ENCODE measurements at regions not wholly inside any gene's neighbourhood (a gene's known extent, or its start where the extent isn't known, plus 50 kb on each side); places are given as distances from the start of the nearest gene placed in this dataset.

GRCh38 chr9:7439355-7439995, 360.1 kb downstream of the DMAC1 start:
- Histone ChIP-seq H3K4me2 (no peak overlapping the region), H3F3A (ENCODE audit: insufficient read depth, low read depth) (no peaks in the 10 kb centered on the region), H3K9me3 (ENCODE audit: insufficient read depth, low read depth) (no peaks in the 10 kb centered on the region), H3K4me1 (replicated peaks; ENCODE audit: insufficient read depth) (no peaks in the 10 kb centered on the region), H3K36me3 (ENCODE audit: low read depth) (no peaks in the 10 kb centered on the region), H3K79me2 (ENCODE audit: low read depth) (no peaks in the 10 kb centered on the region), H3K27me3 (ENCODE audit: insufficient read depth, low read depth) (no peaks in the 10 kb centered on the region), H3K9me2 (ENCODE audit: insufficient read depth) (no peaks in the 10 kb centered on the region), H2AFZ (no peak overlapping the region), H3K27ac (no peak overlapping the region), H3K4me3 (no peak overlapping the region), H4K20me1 (ENCODE audit: insufficient read depth) (no peaks in the 10 kb centered on the region)
- POLR2A ChIA-PET (ENCODE audit: unreplicated experiment): no interaction called here
- TF ChIP-seq EZH2 (IDR thresholded peaks at IDR 0.05; ENCODE audit: low read depth) (no peak), CTCF (conservative IDR thresholded peaks at IDR 0.05) (no peak)
- intact Hi-C loops (cut with micrococcal nuclease; ENCODE audit: unreplicated experiment): no loop called here
- DNase-seq: no peak
- BruUV-seq (replicated peaks): no TSS peak
- CTCF ChIA-PET: no interaction called here

GRCh38 chr9:7436754-7437153, 362.8 kb downstream of the DMAC1 start:
- intact Hi-C loops (cut with micrococcal nuclease; ENCODE audit: unreplicated experiment): no loop called here
- TF ChIP-seq EZH2 (IDR thresholded peaks at IDR 0.05; ENCODE audit: low read depth): no peak
- TF ChIP-seq CTCF (conservative IDR thresholded peaks at IDR 0.05): no peak
- no peaks in the 10 kb centered on the region for H4K20me1 ChIP-seq (ENCODE audit: insufficient read depth)
- no peaks in the 10 kb centered on the region for H3F3A ChIP-seq (ENCODE audit: insufficient read depth, low read depth)
- POLR2A ChIA-PET (ENCODE audit: unreplicated experiment): no interaction called here
- H2AFZ ChIP-seq: no peak overlapping the region
- no peaks in the 10 kb centered on the region for H3K79me2 ChIP-seq (ENCODE audit: low read depth)
- H3K4me1 ChIP-seq (replicated peaks; ENCODE audit: insufficient read depth): no peaks in the 10 kb centered on the region
- no peaks in the 10 kb centered on the region for H3K9me2 ChIP-seq (ENCODE audit: insufficient read depth)
- CTCF ChIA-PET: no interaction called here
- H3K27ac ChIP-seq: no peak overlapping the region
- H3K4me2 ChIP-seq: no peak overlapping the region
- no peaks in the 10 kb centered on the region for H3K27me3 ChIP-seq (ENCODE audit: insufficient read depth, low read depth)
- H3K36me3 ChIP-seq (ENCODE audit: low read depth): no peaks in the 10 kb centered on the region
- no peaks in the 10 kb centered on the region for H3K9me3 ChIP-seq (ENCODE audit: insufficient read depth, low read depth)
- DNase-seq: no peak
- BruUV-seq (replicated peaks): no TSS peak
- H3K4me3 ChIP-seq: no peak overlapping the region

GRCh38 chr9:7433508-7434292, 365.9 kb downstream of the DMAC1 start:
- CTCF ChIA-PET: no interaction called here
- no peak overlapping the region for H3K27ac ChIP-seq

More at GRCh38 chr9:7433508-7434292, 365.9 kb downstream of the DMAC1 start:
- DNase-seq: no peak
- H3K4me2 ChIP-seq: no peak overlapping the region
- H3K36me3 ChIP-seq (ENCODE audit: low read depth): no peaks in the 10 kb centered on the region
- no peak for TF ChIP-seq EZH2 (IDR thresholded peaks at IDR 0.05; ENCODE audit: low read depth)
- no peak for TF ChIP-seq CTCF (conservative IDR thresholded peaks at IDR 0.05)
- no peaks in the 10 kb centered on the region for H3K9me2 ChIP-seq (ENCODE audit: insufficient read depth)
- no peak overlapping the region for H3K4me3 ChIP-seq
- no peaks in the 10 kb centered on the region for H3K27me3 ChIP-seq (ENCODE audit: insufficient read depth, low read depth)
- no peaks in the 10 kb centered on the region for H4K20me1 ChIP-seq (ENCODE audit: insufficient read depth)
- no peaks in the 10 kb centered on the region for H3K79me2 ChIP-seq (ENCODE audit: low read depth)
- POLR2A ChIA-PET (ENCODE audit: unreplicated experiment): no interaction called here
- no peaks in the 10 kb centered on the region for H3K9me3 ChIP-seq (ENCODE audit: insufficient read depth, low read depth)
- no peaks in the 10 kb centered on the region for H3K4me1 ChIP-seq (replicated peaks; ENCODE audit: insufficient read depth)
- intact Hi-C loops (cut with micrococcal nuclease; ENCODE audit: unreplicated experiment): no loop called here
- H3F3A ChIP-seq (ENCODE audit: insufficient read depth, low read depth): no peaks in the 10 kb centered on the region
- BruUV-seq (replicated peaks): no TSS peak
- no peak overlapping the region for H2AFZ ChIP-seq
